ENCODE measurements at regions not wholly inside any gene's neighbourhood (a gene's known extent, or its start where the extent isn't known, plus 50 kb on each side); places are given as distances from the start of the nearest gene placed in this dataset.

- TF ChIP-seq ZNF114 (CRISPR knock-in tag; IDR thresholded peaks at IDR 0.05), result no peak
- no peak for TF ChIP-seq STAT1 (IDR thresholded peaks at IDR 0.05; ENCODE audit: unreplicated experiment)
- no peak for TF ChIP-seq ZNF462 (CRISPR knock-in tag; IDR thresholded peaks at IDR 0.05)
- no peak for TF ChIP-seq CTCF (conservative IDR thresholded peaks at IDR 0.05; ENCODE audit: low read depth in 2 of 2)
- no peak for TF ChIP-seq EZH2phosphoT487 (IDR thresholded peaks at IDR 0.05; ENCODE audit: unreplicated experiment)
- no peak for TF ChIP-seq REST (IDR thresholded peaks at IDR 0.05; ENCODE audit: unreplicated experiment)
- no peak for TF ChIP-seq CREB1 (CRISPR knock-in tag; IDR thresholded peaks at IDR 0.05; ENCODE audit: low read depth)
- TF ChIP-seq NANOG (IDR thresholded peaks at IDR 0.05; ENCODE audit: borderline replicate concordance), result no peak
- no peak for TF ChIP-seq ETS1 (IDR thresholded peaks at IDR 0.05)
- no peak for TF ChIP-seq EZH2 (IDR thresholded peaks at IDR 0.05; ENCODE audit: low read depth, unreplicated experiment)
- no peak for TF ChIP-seq JUNB (IDR thresholded peaks at IDR 0.05; ENCODE audit: unreplicated experiment)
- no peak for TF ChIP-seq POLR2AphosphoS5 (IDR thresholded peaks at IDR 0.05; ENCODE audit: low read depth)
- TF ChIP-seq ZNF331 (CRISPR knock-in tag; IDR thresholded peaks at IDR 0.05; ENCODE audit: low read depth), result no peak
- Histone ChIP-seq H3F3A (replicated peaks; ENCODE audit: low read depth) (no peaks in the 10 kb centered on the region), H4K20me1 (replicated peaks; ENCODE audit: insufficient read depth) (no peaks in the 10 kb centered on the region), H3K27me3 (ENCODE audit: insufficient read depth) (no peaks in the 10 kb centered on the region), H3K4me1 (ENCODE audit: insufficient read depth) (no peaks in the 10 kb centered on the region), H3K4me3 (no peak overlapping the region), H3K9me2 (ENCODE audit: insufficient read depth) (0 out of 2 replicates have a peak, but pooled peaks cover 9% of the 10 kb centered on the region), H2AFZ (no peak overlapping the region), H3K27ac (ENCODE audit: low read depth) (no peak overlapping the region), H3K36me3 (ENCODE audit: insufficient read depth) (no peaks in the 10 kb centered on the region), H3K79me2 (replicated peaks; ENCODE audit: insufficient read depth) (no peaks in the 10 kb centered on the region), H3K4me2 (no peak overlapping the region)
- H3K4me3 Mint-ChIP-seq, result no peak overlapping the region
- no peaks in the 10 kb centered on the region for H3K4me1 Mint-ChIP-seq
- H3K27ac Mint-ChIP-seq, result no peak overlapping the region
- H3K9me3 Mint-ChIP-seq, result no peaks in the 10 kb centered on the region
- ATAC-seq, result no peak
- H3K36me3 Mint-ChIP-seq (ENCODE audit: low read depth), result no peaks in the 10 kb centered on the region
- no peak for DNase-seq (ENCODE audit: low spot score)
- H3K27me3 Mint-ChIP-seq (ENCODE audit: insufficient read depth, low read depth, poor library complexity), result no peaks in the 10 kb centered on the region
Measured at GRCh38 chr4:14646831-14647230, 355.4 kb upstream of the CPEB2 start.

All from GM23338 (cell line).